ENCODE measurements at regions not wholly inside any gene's neighbourhood (a gene's known extent, or its start where the extent isn't known, plus 50 kb on each side); places are given as distances from the start of the nearest gene placed in this dataset.
"Not testable (repeated sequence)": the region's sequence is repeated elsewhere in the genome, so short reads cannot be mapped to it uniquely, and the experiment has no call there.

DNA sequence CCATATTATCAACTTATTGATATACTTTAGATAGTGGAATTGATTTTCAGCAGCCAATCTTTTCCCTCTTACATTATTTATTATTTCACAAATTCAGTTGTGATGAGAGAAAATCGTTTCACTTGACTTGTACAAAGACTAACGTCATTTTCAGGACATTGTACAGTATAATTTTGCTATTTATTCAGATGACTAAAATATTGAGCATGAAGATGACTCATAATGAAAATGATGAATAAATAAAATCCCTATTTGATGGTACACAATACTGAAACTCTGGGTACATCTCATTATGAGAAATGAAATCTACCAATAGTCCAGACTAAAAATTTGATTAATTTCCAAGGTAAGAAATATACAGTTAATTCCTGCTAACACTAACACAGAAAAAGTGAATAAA lies 316.4 kb downstream of the CCDC74A start:
- not testable (repeated sequence) for H3K36me3 ChIP-seq; H3K9me3 ChIP-seq (replicated peaks); H3K4me1 ChIP-seq (replicated peaks); DNase-seq (ENCODE audit: low read depth in 1 of 2, low spot score in 2 of 2); H3K4me3 ChIP-seq; H3K27me3 ChIP-seq (replicated peaks); H3K27ac ChIP-seq

- H3K27ac ChIP-seq; H3K9me3 ChIP-seq (replicated peaks): not testable (repeated sequence)
Observed at GRCh38 chr2:131856202-131856601, 305.6 kb downstream of the ANKRD30BL start.

DNA sequence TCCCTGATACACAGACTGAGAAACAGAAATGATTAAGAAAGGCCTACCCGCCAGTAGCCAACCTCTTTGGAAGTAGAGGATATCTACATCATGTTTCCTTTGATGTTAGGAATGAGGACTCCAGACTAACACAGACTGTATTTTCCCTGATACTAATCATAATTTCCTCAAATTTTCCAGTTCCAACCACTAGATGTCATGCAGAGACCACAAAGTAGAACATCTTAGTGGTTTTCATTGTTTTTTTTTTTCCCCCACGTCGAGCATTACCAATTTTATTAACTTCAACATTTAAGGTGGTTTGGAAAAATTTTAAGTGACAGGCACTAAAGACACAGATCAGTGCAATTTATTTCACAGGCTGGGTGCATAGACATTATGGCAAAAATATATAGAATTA lies 303.6 kb downstream of the ANKRD30BL start:
- not testable (repeated sequence) for H3K9me3 ChIP-seq (replicated peaks); H3K27ac ChIP-seq; DNase-seq (ENCODE audit: low read depth in 1 of 2, low spot score in 2 of 2); H3K4me3 ChIP-seq; H3K27me3 ChIP-seq (replicated peaks); H3K4me1 ChIP-seq (replicated peaks); H3K36me3 ChIP-seq

More at GRCh38 chr2:131856202-131856601, 305.6 kb downstream of the ANKRD30BL start:
- not testable (repeated sequence) for DNase-seq (ENCODE audit: low read depth in 1 of 2, low spot score in 2 of 2); H3K36me3 ChIP-seq; H3K4me3 ChIP-seq; H3K4me1 ChIP-seq (replicated peaks); H3K27me3 ChIP-seq (replicated peaks)
